Left lung (tissue), 4 donors: ENCODE measurements at regions not wholly inside any gene's neighbourhood (a gene's known extent, or its start where the extent isn't known, plus 50 kb on each side); places are given as distances from the start of the nearest gene placed in this dataset.

Source experiments
- ATAC-seq: fragments of 200-7000 bp; cut with Tn5 transposase; one replicate; pipeline ENCODE4 v1.9.1; 2020; ENCODE audit warnings: moderate library complexity
- DNase-seq, 4 donors: peaks; one replicate each; pipeline ENCODE4 v3.0.0-alpha.2; 2013 to 2020
- H3K27ac ChIP-seq, 2 donors: fragments of 200-600 bp; sonication (generic) in 1 of 2; one replicate each; pipeline versions ENCODE4 v1.5.0 to v1.8.0; 2020 to 2021
- H3K27me3 ChIP-seq, 2 donors: fragments of 200-600 bp; sonication (generic) in 1 of 2; one replicate each; pipeline versions ENCODE4 v1.5.0 to v1.8.0; 2020 to 2021
- H3K36me3 ChIP-seq, 2 donors: fragments of 200-600 bp; sonication (generic) in 1 of 2; one replicate each; pipeline versions ENCODE4 v1.5.0 to v1.8.0; 2020 to 2021
- H3K4me1 ChIP-seq, 2 donors: fragments of 200-600 bp; one replicate each; pipeline ENCODE4 v1.8.0; 2021
- H3K4me3 ChIP-seq, 2 donors: fragments of 200-600 bp; sonication (generic) in 1 of 2; one replicate each; pipeline versions ENCODE4 v1.5.0 to v1.8.0; 2020 to 2021; ENCODE audit warnings: mild to moderate bottlenecking in 1 of 2
- H3K9me3 ChIP-seq, 2 donors: fragments of 200-600 bp; sonication (generic) in 1 of 2; one replicate each; pipeline versions ENCODE4 v1.5.0 to v1.8.0; 2020 to 2021
- intact Hi-C, 2 donors: fragments of 100-400 bp; cut with DNase I; formaldehyde crosslinking; loops; one replicate each; pipeline versions ENCODE4 v1.11.2 to v1.14.2; 2022
- TF ChIP-seq, protein P1 (sequence below), 2 donors: fragments of 200-600 bp; sonication (generic) in 1 of 2; IDR thresholded peaks; one replicate each; pipeline versions ENCODE4 v1.5.0 to v1.8.0; 2021; ENCODE audit warnings: antibody characterized with exemption in 2 of 2
- donor health status: DM: no; HTN: yes; CAD: no.
- donor health status: DM: no; HTN: no; CAD: no.

DNA sequence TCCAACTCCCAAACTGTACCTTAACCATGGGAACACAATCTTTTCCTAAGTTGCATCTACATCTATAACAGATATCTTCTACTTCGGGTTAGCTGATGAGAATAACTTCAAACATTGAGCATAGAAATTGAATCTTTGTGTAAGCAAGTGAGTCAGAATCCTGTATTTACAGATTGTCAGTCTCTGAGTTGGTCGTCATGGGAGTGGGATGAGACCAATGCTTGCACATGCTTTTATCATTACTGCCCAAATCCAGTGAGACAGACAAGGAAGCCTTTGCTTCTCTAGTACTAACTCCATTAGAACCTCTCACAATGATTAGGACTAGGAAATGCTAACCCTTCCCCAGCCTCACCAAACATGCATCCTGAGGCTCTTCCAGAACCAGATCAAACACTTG is 587.1 kb upstream of the ZNF717 start:
- no peak overlapping the region for H3K27ac ChIP-seq
- no peak for DNase-seq
- H3K4me1 ChIP-seq = no peaks in the 10 kb centered on the region
- TF ChIP-seq, protein P1, sequence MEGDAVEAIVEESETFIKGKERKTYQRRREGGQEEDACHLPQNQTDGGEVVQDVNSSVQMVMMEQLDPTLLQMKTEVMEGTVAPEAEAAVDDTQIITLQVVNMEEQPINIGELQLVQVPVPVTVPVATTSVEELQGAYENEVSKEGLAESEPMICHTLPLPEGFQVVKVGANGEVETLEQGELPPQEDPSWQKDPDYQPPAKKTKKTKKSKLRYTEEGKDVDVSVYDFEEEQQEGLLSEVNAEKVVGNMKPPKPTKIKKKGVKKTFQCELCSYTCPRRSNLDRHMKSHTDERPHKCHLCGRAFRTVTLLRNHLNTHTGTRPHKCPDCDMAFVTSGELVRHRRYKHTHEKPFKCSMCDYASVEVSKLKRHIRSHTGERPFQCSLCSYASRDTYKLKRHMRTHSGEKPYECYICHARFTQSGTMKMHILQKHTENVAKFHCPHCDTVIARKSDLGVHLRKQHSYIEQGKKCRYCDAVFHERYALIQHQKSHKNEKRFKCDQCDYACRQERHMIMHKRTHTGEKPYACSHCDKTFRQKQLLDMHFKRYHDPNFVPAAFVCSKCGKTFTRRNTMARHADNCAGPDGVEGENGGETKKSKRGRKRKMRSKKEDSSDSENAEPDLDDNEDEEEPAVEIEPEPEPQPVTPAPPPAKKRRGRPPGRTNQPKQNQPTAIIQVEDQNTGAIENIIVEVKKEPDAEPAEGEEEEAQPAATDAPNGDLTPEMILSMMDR (IDR thresholded peaks at IDR 0.05) = no peak
- ATAC-seq = no peak
- H3K9me3 ChIP-seq = no peaks in the 10 kb centered on the region
- intact Hi-C loops = no loop called here
- no peaks in the 10 kb centered on the region for H3K27me3 ChIP-seq
- no peak overlapping the region for H3K4me3 ChIP-seq
- H3K36me3 ChIP-seq = no peaks in the 10 kb centered on the region

DNA sequence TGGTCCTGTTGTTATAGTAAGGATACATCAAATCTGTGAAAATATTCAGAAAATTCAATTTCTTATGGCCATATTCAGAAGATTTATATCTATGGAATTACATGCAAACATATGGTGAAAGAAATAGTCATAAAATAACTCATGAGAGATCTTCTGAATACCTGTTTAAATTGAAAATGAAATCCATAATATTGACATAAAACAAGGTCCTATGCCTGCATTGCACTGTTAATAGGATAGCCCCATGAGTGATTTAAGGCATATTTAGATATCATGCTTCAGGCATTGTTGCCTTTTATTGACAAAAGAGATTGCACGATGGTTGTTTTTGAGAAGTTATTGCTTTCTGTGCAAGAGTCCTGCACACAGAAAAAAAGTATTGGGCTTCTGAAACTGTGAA is 591.7 kb upstream of the ZNF717 start:
- no peak for ATAC-seq
- no peak for DNase-seq
- TF ChIP-seq, protein P1 (IDR thresholded peaks at IDR 0.05) = no peak
- no peaks in the 10 kb centered on the region for H3K27me3 ChIP-seq
- H3K36me3 ChIP-seq = no peaks in the 10 kb centered on the region
- H3K9me3 ChIP-seq = no peaks in the 10 kb centered on the region
- no peak overlapping the region for H3K4me3 ChIP-seq
- no peaks in the 10 kb centered on the region for H3K4me1 ChIP-seq
- intact Hi-C loops = no loop called here
- H3K27ac ChIP-seq = no peak overlapping the region

DNA sequence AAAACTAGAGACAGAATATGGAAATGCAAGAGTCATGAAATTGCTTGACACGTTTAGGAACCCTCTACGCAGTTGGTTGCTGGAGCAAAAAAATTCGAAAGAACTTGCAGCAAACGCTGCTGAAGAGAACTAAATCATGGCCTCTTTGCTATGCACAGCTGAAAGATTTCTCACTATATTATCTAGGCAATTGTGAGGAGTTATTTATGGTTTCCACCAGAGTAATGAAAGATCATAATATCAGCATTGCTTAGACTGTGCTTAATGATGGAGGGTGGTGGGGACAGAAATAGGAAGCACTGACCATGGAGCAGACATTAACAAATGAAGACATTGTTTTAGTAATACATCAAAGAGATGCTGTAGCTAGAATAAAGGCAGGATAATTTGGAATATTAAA is 593.4 kb upstream of the ZNF717 start:
- intact Hi-C loops = no loop called here
- TF ChIP-seq, protein P1 (IDR thresholded peaks at IDR 0.05) = no peak

DNA sequence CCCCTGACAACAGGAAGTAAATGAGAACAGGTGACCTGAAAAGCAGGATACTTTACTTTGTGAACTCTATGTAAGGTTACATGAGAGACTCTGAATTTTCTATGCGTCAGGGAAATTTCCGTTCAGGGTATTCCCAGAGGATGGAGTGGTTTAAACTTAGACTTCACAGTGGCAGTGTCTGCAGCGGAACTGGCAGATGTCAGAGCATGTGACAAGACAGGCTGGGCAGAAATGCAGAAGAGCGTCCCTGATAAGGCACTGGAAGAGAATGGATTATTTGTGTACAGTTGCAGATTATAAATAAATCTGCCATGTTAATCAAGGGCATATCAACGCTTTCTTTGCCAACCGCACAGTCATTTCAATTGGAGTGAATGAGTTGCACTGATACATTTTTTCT is 598.4 kb upstream of the ZNF717 start:
- DNase-seq = no peak
- intact Hi-C loops = no loop called here
- TF ChIP-seq, protein P1 (IDR thresholded peaks at IDR 0.05) = no peak

More for the DNA sequence above, 593.4 kb upstream of the ZNF717 start:
- Histone ChIP-seq H3K27ac (no peak overlapping the region), H3K36me3 (no peaks in the 10 kb centered on the region), H3K4me3 (no peak overlapping the region), H3K27me3 (no peaks in the 10 kb centered on the region), H3K4me1 (no peaks in the 10 kb centered on the region), H3K9me3 (no peaks in the 10 kb centered on the region)
- no peak for DNase-seq
- ATAC-seq = no peak

DNA sequence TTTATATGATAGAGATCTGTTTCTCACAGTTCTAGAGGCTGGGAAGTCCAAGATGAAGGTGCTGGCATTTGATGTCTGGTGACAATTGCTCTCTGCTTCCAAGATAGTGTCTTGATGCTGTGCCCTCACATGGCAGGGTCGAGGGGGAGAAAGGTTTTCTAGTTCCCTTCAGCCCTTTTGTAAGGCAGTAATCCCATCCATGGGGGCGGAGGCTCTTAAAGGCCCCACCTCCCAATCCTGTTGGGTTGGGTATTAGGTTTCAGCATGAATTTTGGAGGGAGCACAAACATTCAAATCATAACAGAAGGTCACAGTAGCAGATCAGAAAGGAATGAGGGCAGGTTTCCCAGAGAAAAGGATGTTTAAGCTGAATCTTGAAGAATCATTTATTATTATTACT is 601.7 kb upstream of the ZNF717 start:
- intact Hi-C loops = no loop called here
- Histone ChIP-seq H3K36me3 (no peaks in the 10 kb centered on the region), H3K9me3 (no peaks in the 10 kb centered on the region), H3K4me1 (no peaks in the 10 kb centered on the region), H3K27me3 (no peaks in the 10 kb centered on the region), H3K4me3 (no peak overlapping the region), H3K27ac (no peak overlapping the region)
- ATAC-seq (no peak), DNase-seq (no peak)
- TF ChIP-seq, protein P1 (IDR thresholded peaks at IDR 0.05) = no peak

More for the DNA sequence above, 598.4 kb upstream of the ZNF717 start:
- Histone ChIP-seq H3K27ac (no peak overlapping the region), H3K4me3 (no peak overlapping the region), H3K27me3 (no peaks in the 10 kb centered on the region), H3K36me3 (no peaks in the 10 kb centered on the region), H3K9me3 (no peaks in the 10 kb centered on the region), H3K4me1 (no peaks in the 10 kb centered on the region)
- ATAC-seq = no peak
